Mesendoderm (in vitro differentiated cells): ENCODE measurements at regions not wholly inside any gene's neighbourhood (a gene's known extent, or its start where the extent isn't known, plus 50 kb on each side); places are given as distances from the start of the nearest gene placed in this dataset.
A peak's percentile ranks its signal among the peaks of the same experiment; 100 is the strongest.

Source experiments
- DNase-seq: peaks from one replicate; pipeline ENCODE4 v3.0.0; 2013
- H2AK5ac ChIP-seq: 2 replicates; pipeline ENCODE4 v1.6.1; 2013; ENCODE audit warnings: low read length, inconsistent platforms
- H2BK120ac ChIP-seq: 2 replicates; pipeline ENCODE4 v1.6.1; 2013; ENCODE audit warnings: low read depth, mild to moderate bottlenecking, low read length, moderate library complexity, mixed read lengths
- H2BK15ac ChIP-seq: replicated peaks from 2 replicates; pipeline ENCODE4 v1.6.1; 2013; ENCODE audit warnings: low read depth, mild to moderate bottlenecking, moderate library complexity
- H2BK5ac ChIP-seq: 2 replicates; pipeline ENCODE4 v1.6.1; 2013; ENCODE audit warnings: low read length, inconsistent platforms
- H3K18ac ChIP-seq: 2 replicates; pipeline ENCODE4 v1.6.1; 2013; ENCODE audit warnings: mild to moderate bottlenecking, low read length, mixed read lengths
- H3K23ac ChIP-seq: one replicate; pipeline ENCODE4 v1.6.1; 2013; ENCODE audit warnings: low read length
- H3K27ac ChIP-seq: 2 replicates; pipeline ENCODE4 v1.5.1; 2013; ENCODE audit warnings: low read depth, mild to moderate bottlenecking, inconsistent platforms, low read length, moderate library complexity
- H3K27me3 ChIP-seq: 2 replicates; pipeline ENCODE4 v1.6.1; 2013; ENCODE audit warnings: low read length, control low read depth, mild to moderate bottlenecking, inconsistent platforms; ENCODE audit not compliant: insufficient read depth, poor library complexity
- H3K36me3 ChIP-seq: 2 replicates; pipeline ENCODE4 v1.6.1; 2013; ENCODE audit warnings: low read length, inconsistent platforms; ENCODE audit not compliant: control insufficient read depth, insufficient read depth
- H3K4ac ChIP-seq: one replicate; pipeline ENCODE4 v1.6.1; 2013; ENCODE audit warnings: low read depth, mild to moderate bottlenecking, low read length, moderate library complexity
- H3K4me1 ChIP-seq: 2 replicates; pipeline ENCODE4 v1.6.1; 2013; ENCODE audit warnings: low read depth, low read length, inconsistent platforms; ENCODE audit not compliant: control insufficient read depth
- H3K4me2 ChIP-seq: 2 replicates; pipeline ENCODE4 v1.6.1; 2013; ENCODE audit warnings: low read length
- H3K4me3 ChIP-seq: 2 replicates; pipeline ENCODE4 v1.5.1; 2013; ENCODE audit warnings: mild to moderate bottlenecking, low read length
- H3K56ac ChIP-seq: one replicate; pipeline ENCODE4 v1.6.1; 2013; ENCODE audit warnings: low read length
- H3K79me1 ChIP-seq: 2 replicates; pipeline ENCODE4 v1.6.1; 2013; ENCODE audit warnings: low read length, inconsistent platforms
- H3K79me2 ChIP-seq: 2 replicates; pipeline ENCODE4 v1.6.1; 2013; ENCODE audit warnings: mild to moderate bottlenecking, low read length; ENCODE audit not compliant: control insufficient read depth, insufficient read depth
- H3K9ac ChIP-seq: 2 replicates; pipeline ENCODE4 v1.6.1; 2013; ENCODE audit warnings: low read length, inconsistent platforms
- H4K5ac ChIP-seq: one replicate; pipeline ENCODE4 v1.6.1; 2013; ENCODE audit warnings: low read length
- H4K8ac ChIP-seq: one replicate; pipeline ENCODE4 v1.6.1; 2013; ENCODE audit warnings: low read depth, mild to moderate bottlenecking, control low read depth, low read length, moderate library complexity
- WGBS: extraction: QIAGEN DNeasy Blood & Tissue Kit; methylation state at CpG from one replicate; pipeline ENCODE4 v1.1.7; 2013; ENCODE audit warnings: low lambda C conversion rate, missing lambda C conversion rate; ENCODE audit not compliant: insufficient coverage; ENCODE audit errors: extremely low coverage; 5-methylcytosine and 5-hydroxymethylcytosine counted together

- H3K4ac ChIP-seq = no peak overlapping the region
- no peak overlapping the region for H3K4me3 ChIP-seq
- H3K18ac ChIP-seq = no peak overlapping the region
- H2BK15ac ChIP-seq = no peak overlapping the region
- H3K27me3 ChIP-seq = no peaks in the 10 kb centered on the region
- no peaks in the 10 kb centered on the region for H3K36me3 ChIP-seq
- no peak overlapping the region for H3K56ac ChIP-seq
- no peak overlapping the region for H3K4me2 ChIP-seq
- no peaks in the 10 kb centered on the region for H3K79me2 ChIP-seq
- no peak overlapping the region for H2BK5ac ChIP-seq
- no peak overlapping the region for H2BK120ac ChIP-seq
- no peak overlapping the region for H2AK5ac ChIP-seq
- no peak overlapping the region for H4K8ac ChIP-seq
- H3K9ac ChIP-seq = no peak overlapping the region
- no peak overlapping the region for H3K23ac ChIP-seq
- H4K5ac ChIP-seq = no peak overlapping the region
- H3K4me1 ChIP-seq = peaks cover 11% of the 10 kb centered on the region
- no peak for DNase-seq
- no peak overlapping the region for H3K27ac ChIP-seq
- H3K79me1 ChIP-seq = no peaks in the 10 kb centered on the region
Measured at GRCh38 chr4:78665216-78665770, 110.9 kb upstream of the BMP2K start.

- no peak for DNase-seq
- Histone ChIP-seq H3K9ac (no peak overlapping the region), H3K4ac (no peak overlapping the region), H3K4me2 (no peak overlapping the region), H3K23ac (no peak overlapping the region), H3K27me3 (no peaks in the 10 kb centered on the region), H3K36me3 (no peaks in the 10 kb centered on the region), H2AK5ac (no peak overlapping the region), H3K4me3 (no peak overlapping the region), H3K79me1 (no peaks in the 10 kb centered on the region), H2BK15ac (no peak overlapping the region), H4K5ac (no peak overlapping the region), H4K8ac (no peak overlapping the region), H3K27ac (no peak overlapping the region), H3K56ac (peak overlapping the region; percentile 30), H2BK5ac (no peak overlapping the region), H2BK120ac (no peak overlapping the region), H3K79me2 (no peaks in the 10 kb centered on the region), H3K4me1 (peaks cover 11% of the 10 kb centered on the region), H3K18ac (no peak overlapping the region)
- WGBS = 100% methylated on average over 1 of the region's 3 CpGs
Measured at GRCh38 chr4:78666830-78667258, 109.3 kb upstream of the BMP2K start.

- H3K4me1 ChIP-seq = peaks cover 7% of the 10 kb centered on the region
- H3K18ac ChIP-seq = no peak overlapping the region
- H3K9ac ChIP-seq = no peak overlapping the region
- no peak overlapping the region for H2BK15ac ChIP-seq
- H4K5ac ChIP-seq = no peak overlapping the region
- H3K27me3 ChIP-seq = no peaks in the 10 kb centered on the region
- no peaks in the 10 kb centered on the region for H3K79me2 ChIP-seq
- H3K79me1 ChIP-seq = no peaks in the 10 kb centered on the region
- H2BK5ac ChIP-seq = no peak overlapping the region
- no peak overlapping the region for H2AK5ac ChIP-seq
- no peak overlapping the region for H3K23ac ChIP-seq
- H3K4me2 ChIP-seq = no peak overlapping the region
- no CpG with 5 or more reads among the region's 3 CpGs for WGBS
- DNase-seq = no peak
- no peak overlapping the region for H3K4me3 ChIP-seq
- no peak overlapping the region for H3K56ac ChIP-seq
- H3K36me3 ChIP-seq = no peaks in the 10 kb centered on the region
- no peak overlapping the region for H2BK120ac ChIP-seq
- H3K27ac ChIP-seq = no peak overlapping the region
- no peak overlapping the region for H4K8ac ChIP-seq
- no peak overlapping the region for H3K4ac ChIP-seq
Measured at GRCh38 chr4:78667325-78667724, 108.8 kb upstream of the BMP2K start.

GRCh38 chr4:78667764-78668163, 108.4 kb upstream of the BMP2K start:
- Histone ChIP-seq H3K18ac (no peak overlapping the region), H3K4me2 (no peak overlapping the region)

GRCh38 chr4:78669453-78669852, 106.7 kb upstream of the BMP2K start:
- no peaks in the 10 kb centered on the region for H3K36me3 ChIP-seq
- no peak overlapping the region for H2BK120ac ChIP-seq
- no peak overlapping the region for H3K4me2 ChIP-seq
- peak; percentile 52 for DNase-seq
- peak overlapping the region; percentile 92 for H2BK15ac ChIP-seq
- H2AK5ac ChIP-seq = no peak overlapping the region
- WGBS = no CpG with 5 or more reads among the region's 3 CpGs
- no peak overlapping the region for H3K4me3 ChIP-seq
- no peak overlapping the region for H4K8ac ChIP-seq
- no peak overlapping the region for H3K23ac ChIP-seq
- no peak overlapping the region for H4K5ac ChIP-seq
- H3K4me1 ChIP-seq = peaks cover 1% of the 10 kb centered on the region
- no peak overlapping the region for H3K9ac ChIP-seq
- H3K27me3 ChIP-seq = no peaks in the 10 kb centered on the region
- H3K79me1 ChIP-seq = no peaks in the 10 kb centered on the region
- H3K18ac ChIP-seq = no peak overlapping the region
- H3K56ac ChIP-seq = no peak overlapping the region
- no peak overlapping the region for H2BK5ac ChIP-seq
- H3K27ac ChIP-seq = no peak overlapping the region
- no peaks in the 10 kb centered on the region for H3K79me2 ChIP-seq
- no peak overlapping the region for H3K4ac ChIP-seq

More at GRCh38 chr4:78667764-78668163, 108.4 kb upstream of the BMP2K start:
- Histone ChIP-seq H3K27me3 (no peaks in the 10 kb centered on the region), H3K56ac (no peak overlapping the region), H3K23ac (no peak overlapping the region), H2BK120ac (no peak overlapping the region), H2BK5ac (no peak overlapping the region), H3K4me3 (no peak overlapping the region), H2AK5ac (no peak overlapping the region), H3K4me1 (peaks cover 7% of the 10 kb centered on the region), H3K9ac (no peak overlapping the region), H4K8ac (no peak overlapping the region), H2BK15ac (no peak overlapping the region), H3K79me2 (no peaks in the 10 kb centered on the region), H3K79me1 (no peaks in the 10 kb centered on the region), H4K5ac (no peak overlapping the region), H3K4ac (no peak overlapping the region), H3K27ac (no peak overlapping the region), H3K36me3 (no peaks in the 10 kb centered on the region)
- DNase-seq = no peak
- no CpG with 5 or more reads among the region's 2 CpGs for WGBS
